ENCODE measurements at regions not wholly inside any gene's neighbourhood (a gene's known extent, or its start where the extent isn't known, plus 50 kb on each side); places are given as distances from the start of the nearest gene placed in this dataset.

DNA sequence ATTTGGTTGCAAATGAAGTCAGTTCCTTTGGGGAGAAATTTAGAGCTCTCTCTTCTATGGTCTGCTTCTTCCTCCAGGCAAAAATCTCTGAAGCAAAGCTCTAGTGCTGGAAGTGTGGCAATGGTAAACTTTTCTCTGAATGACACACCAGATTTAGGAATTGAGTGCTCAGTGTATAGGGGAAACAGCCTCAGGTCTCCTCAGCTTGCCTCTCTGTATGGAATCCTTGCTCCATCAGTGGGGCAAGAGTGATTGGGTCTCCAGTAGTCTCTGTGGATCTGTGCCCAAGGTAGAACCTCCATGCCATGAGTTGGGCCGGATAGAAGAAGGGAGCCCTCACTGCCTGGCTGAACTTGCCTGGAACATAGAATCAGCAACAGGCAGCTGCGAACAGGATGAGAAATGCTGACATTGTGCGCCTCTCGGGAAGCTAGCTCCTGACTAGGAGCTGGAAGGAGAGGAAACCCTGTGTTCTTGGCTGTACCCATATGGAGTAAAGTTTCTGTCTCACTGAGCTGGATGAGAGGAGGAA is 156.1 kb downstream of the WNT7A start:
- H3K27me3 ChIP-seq (ENCODE audit: insufficient read depth, insufficient read length): no peaks in the 10 kb centered on the region
- H3K4me3 ChIP-seq (ENCODE audit: insufficient read length, low read depth): no peak overlapping the region
- peaks cover 35% of the 10 kb centered on the region for H3K9me3 ChIP-seq (ENCODE audit: insufficient read depth, low read length)
- H3K9ac ChIP-seq (ENCODE audit: insufficient read length, low read depth): no peak overlapping the region
- no peaks in the 10 kb centered on the region for H3K4me1 ChIP-seq (ENCODE audit: insufficient read depth, insufficient read length)
- no peak for DNase-seq (ENCODE audit: low read depth, low spot score)
- TF ChIP-seq YY1 (IDR thresholded peaks at IDR 0.05; ENCODE audit: insufficient read depth, insufficient read length): no peak
- no peak for TF ChIP-seq SUZ12 (IDR thresholded peaks at IDR 0.05; ENCODE audit: extremely low read depth, insufficient read depth, insufficient read length)
- TF ChIP-seq ZNF274 (IDR thresholded peaks at IDR 0.05; ENCODE audit: low read depth, low read length): no peak
- no peaks in the 10 kb centered on the region for H3K36me3 ChIP-seq (ENCODE audit: insufficient read depth, insufficient read length, low read length)

DNA sequence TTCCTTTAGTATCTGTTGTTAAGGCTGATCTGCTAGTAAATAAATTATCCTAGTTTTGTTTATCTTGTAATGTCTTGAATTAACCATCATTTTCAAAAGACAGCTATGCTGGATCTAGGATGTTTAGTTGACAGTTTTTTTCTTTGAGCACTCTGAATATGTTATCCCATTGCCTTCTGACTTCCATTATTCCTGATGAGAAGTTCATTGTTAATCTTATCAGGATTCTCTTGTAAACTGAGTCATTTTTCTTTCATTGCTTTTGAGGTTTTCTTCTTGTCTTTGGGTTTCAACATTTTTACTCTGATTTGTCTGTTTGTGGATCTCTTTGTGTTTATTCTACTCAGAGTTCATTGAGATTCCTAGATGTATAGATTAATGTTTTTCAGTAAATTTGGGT is 157.7 kb downstream of the WNT7A start:
- H3K36me3 ChIP-seq (ENCODE audit: insufficient read depth, insufficient read length, low read length): no peaks in the 10 kb centered on the region
- no peak for DNase-seq (ENCODE audit: low read depth, low spot score)
- H3K4me3 ChIP-seq (ENCODE audit: insufficient read length, low read depth): no peak overlapping the region
- H3K4me1 ChIP-seq (ENCODE audit: insufficient read depth, insufficient read length): no peaks in the 10 kb centered on the region
- H3K9me3 ChIP-seq (ENCODE audit: insufficient read depth, low read length): peaks cover 35% of the 10 kb centered on the region
- TF ChIP-seq ZNF274 (IDR thresholded peaks at IDR 0.05; ENCODE audit: low read depth, low read length): no peak
- TF ChIP-seq YY1 (IDR thresholded peaks at IDR 0.05; ENCODE audit: insufficient read depth, insufficient read length): no peak
- TF ChIP-seq SUZ12 (IDR thresholded peaks at IDR 0.05; ENCODE audit: extremely low read depth, insufficient read depth, insufficient read length): no peak
- H3K9ac ChIP-seq (ENCODE audit: insufficient read length, low read depth): no peak overlapping the region
- H3K27me3 ChIP-seq (ENCODE audit: insufficient read depth, insufficient read length): no peaks in the 10 kb centered on the region

DNA sequence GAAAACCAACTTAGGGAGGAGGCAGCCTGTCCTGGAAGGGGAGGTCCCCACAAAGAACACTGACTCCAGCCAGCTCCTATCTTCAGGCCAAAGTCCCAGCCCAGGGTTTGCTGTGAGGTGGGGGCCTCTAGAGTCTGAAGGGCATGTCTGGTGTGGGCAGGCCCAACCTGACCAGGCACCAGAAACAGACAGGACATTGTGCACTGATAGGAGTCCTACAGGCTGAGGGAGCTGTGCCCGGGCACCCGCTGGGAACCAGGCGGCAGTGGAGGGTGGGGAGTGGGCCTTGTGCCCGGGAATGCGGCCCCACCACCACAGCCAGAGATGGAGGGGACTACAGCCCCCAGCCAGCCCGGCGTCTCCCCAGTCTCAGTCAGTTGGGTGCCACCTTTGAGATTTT is 161.4 kb downstream of the WNT7A start:
- H3K4me3 ChIP-seq (ENCODE audit: insufficient read length, low read depth): no peak overlapping the region
- H3K4me1 ChIP-seq (ENCODE audit: insufficient read depth, insufficient read length): no peaks in the 10 kb centered on the region
- no peak for DNase-seq (ENCODE audit: low read depth, low spot score)
- no peaks in the 10 kb centered on the region for H3K36me3 ChIP-seq (ENCODE audit: insufficient read depth, insufficient read length, low read length)
- H3K27me3 ChIP-seq (ENCODE audit: insufficient read depth, insufficient read length): no peaks in the 10 kb centered on the region
- H3K9ac ChIP-seq (ENCODE audit: insufficient read length, low read depth): no peak overlapping the region
- H3K9me3 ChIP-seq (ENCODE audit: insufficient read depth, low read length): peaks cover 19% of the 10 kb centered on the region
- TF ChIP-seq ZNF274 (IDR thresholded peaks at IDR 0.05; ENCODE audit: low read depth, low read length) (no peak), YY1 (IDR thresholded peaks at IDR 0.05; ENCODE audit: insufficient read depth, insufficient read length) (no peak), SUZ12 (IDR thresholded peaks at IDR 0.05; ENCODE audit: extremely low read depth, insufficient read depth, insufficient read length) (no peak)

DNA sequence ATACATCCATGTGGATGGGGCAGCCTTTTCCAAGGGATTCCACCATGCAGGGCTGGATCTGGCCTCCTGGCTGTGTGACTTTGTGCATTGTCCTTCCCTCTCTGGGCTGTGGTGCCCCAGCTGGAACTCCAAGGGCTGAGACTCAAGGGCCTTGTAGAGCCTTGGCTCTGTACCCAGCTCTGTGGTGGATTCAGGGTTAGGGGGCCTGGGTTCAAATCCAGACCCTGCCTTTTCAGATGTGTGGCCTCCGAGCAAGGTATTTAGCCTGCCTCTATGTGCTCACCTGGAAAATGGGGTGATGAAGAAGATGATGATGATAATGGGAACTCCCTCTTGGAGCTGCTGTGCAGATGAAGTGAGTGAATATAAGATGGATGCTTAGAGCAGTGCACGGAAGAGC is 161.9 kb downstream of the WNT7A start:
- Histone ChIP-seq H3K36me3 (ENCODE audit: insufficient read depth, insufficient read length, low read length) (no peaks in the 10 kb centered on the region), H3K9ac (ENCODE audit: insufficient read length, low read depth) (no peak overlapping the region), H3K4me1 (ENCODE audit: insufficient read depth, insufficient read length) (no peaks in the 10 kb centered on the region), H3K27me3 (ENCODE audit: insufficient read depth, insufficient read length) (no peaks in the 10 kb centered on the region), H3K9me3 (ENCODE audit: insufficient read depth, low read length) (peaks cover 18% of the 10 kb centered on the region), H3K4me3 (ENCODE audit: insufficient read length, low read depth) (no peak overlapping the region)
- TF ChIP-seq ZNF274 (IDR thresholded peaks at IDR 0.05; ENCODE audit: low read depth, low read length): no peak
- TF ChIP-seq YY1 (IDR thresholded peaks at IDR 0.05; ENCODE audit: insufficient read depth, insufficient read length): no peak
- no peak for TF ChIP-seq SUZ12 (IDR thresholded peaks at IDR 0.05; ENCODE audit: extremely low read depth, insufficient read depth, insufficient read length)
- DNase-seq (ENCODE audit: low read depth, low spot score): no peak

DNA sequence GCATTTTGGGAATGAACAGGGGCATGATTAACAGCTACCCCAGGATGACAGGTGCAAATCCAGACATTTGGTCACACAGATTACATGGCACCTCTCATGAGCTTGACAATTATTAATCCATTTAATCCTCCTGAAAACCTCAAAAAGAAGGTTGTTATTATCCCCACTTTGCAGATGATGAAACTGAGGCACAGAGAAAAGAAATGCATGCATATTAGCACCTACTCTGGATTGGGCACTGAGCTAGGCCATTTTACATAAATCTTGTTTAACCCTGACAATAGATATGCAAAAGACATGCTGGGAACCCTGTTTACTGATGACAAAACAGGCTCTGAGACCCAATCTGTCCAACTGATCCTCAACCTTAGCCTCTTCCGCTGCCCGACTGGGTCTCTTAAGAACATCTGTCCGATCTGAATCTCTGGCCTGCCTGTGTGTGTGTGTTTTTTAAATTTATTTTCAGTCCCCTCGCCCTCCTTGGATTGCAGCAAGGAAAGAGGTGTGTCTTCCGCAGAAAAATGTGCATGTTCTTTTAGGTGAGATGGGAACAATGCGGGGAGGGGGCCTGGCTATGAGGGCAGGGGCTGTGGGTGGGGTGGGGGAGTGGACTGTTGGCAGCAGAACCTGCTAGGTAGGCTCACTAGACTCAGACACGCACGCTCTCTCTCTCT is 162.5 kb downstream of the WNT7A start:
- DNase-seq (ENCODE audit: low read depth, low spot score): no peak
- H3K4me3 ChIP-seq (ENCODE audit: insufficient read length, low read depth): no peak overlapping the region
- H3K27me3 ChIP-seq (ENCODE audit: insufficient read depth, insufficient read length): no peaks in the 10 kb centered on the region
- H3K9ac ChIP-seq (ENCODE audit: insufficient read length, low read depth): no peak overlapping the region
- H3K4me1 ChIP-seq (ENCODE audit: insufficient read depth, insufficient read length): no peaks in the 10 kb centered on the region
- peaks cover 16% of the 10 kb centered on the region for H3K9me3 ChIP-seq (ENCODE audit: insufficient read depth, low read length)
- no peak for TF ChIP-seq YY1 (IDR thresholded peaks at IDR 0.05; ENCODE audit: insufficient read depth, insufficient read length)
- TF ChIP-seq SUZ12 (IDR thresholded peaks at IDR 0.05; ENCODE audit: extremely low read depth, insufficient read depth, insufficient read length): no peak
- no peak for TF ChIP-seq ZNF274 (IDR thresholded peaks at IDR 0.05; ENCODE audit: low read depth, low read length)
- H3K36me3 ChIP-seq (ENCODE audit: insufficient read depth, insufficient read length, low read length): no peaks in the 10 kb centered on the region

DNA sequence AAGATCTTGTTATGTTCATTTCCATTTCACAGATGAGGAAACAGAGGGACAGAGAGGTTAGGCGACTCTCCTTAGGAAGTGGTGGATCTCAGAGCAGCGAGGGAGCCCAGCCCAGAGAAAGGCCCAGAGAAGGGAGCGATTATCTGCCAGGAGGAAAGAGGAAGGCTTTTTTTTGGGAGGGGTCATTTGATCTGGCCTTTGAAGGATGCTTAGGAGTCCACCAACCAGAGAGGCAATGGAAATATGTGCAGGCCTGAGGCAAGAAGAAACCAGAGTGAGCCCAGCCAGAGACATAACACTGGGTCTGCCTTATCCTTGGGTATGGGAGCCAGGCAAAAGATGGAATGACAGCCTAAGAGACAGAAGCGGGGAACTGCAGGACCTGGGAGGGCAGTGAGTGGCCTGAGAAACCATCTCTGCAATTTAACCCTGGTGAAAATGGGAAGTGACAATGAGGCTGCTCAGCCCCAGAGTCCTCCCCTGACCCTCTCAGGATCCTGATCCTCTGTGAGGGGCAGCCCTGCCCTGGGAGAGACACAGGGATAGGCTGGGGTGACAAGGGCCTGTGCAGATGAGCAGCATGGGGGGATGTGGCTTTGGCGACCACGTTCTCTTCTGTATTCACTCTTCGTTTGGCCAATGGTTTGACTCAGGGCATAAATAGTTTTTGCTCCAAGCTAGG is 163.2 kb downstream of the WNT7A start:
- no peak overlapping the region for H3K9ac ChIP-seq (ENCODE audit: insufficient read length, low read depth)
- no peaks in the 10 kb centered on the region for H3K4me1 ChIP-seq (ENCODE audit: insufficient read depth, insufficient read length)
- H3K4me3 ChIP-seq (ENCODE audit: insufficient read length, low read depth): no peak overlapping the region
- peaks cover 10% of the 10 kb centered on the region; the same call in 1 of the 2 replicates for H3K9me3 ChIP-seq (ENCODE audit: insufficient read depth, low read length)
- TF ChIP-seq SUZ12 (IDR thresholded peaks at IDR 0.05; ENCODE audit: extremely low read depth, insufficient read depth, insufficient read length): no peak
- TF ChIP-seq ZNF274 (IDR thresholded peaks at IDR 0.05; ENCODE audit: low read depth, low read length): no peak
- TF ChIP-seq YY1 (IDR thresholded peaks at IDR 0.05; ENCODE audit: insufficient read depth, insufficient read length): no peak
- H3K36me3 ChIP-seq (ENCODE audit: insufficient read depth, insufficient read length, low read length): no peaks in the 10 kb centered on the region
- peaks cover 2% of the 10 kb centered on the region for H3K27me3 ChIP-seq (ENCODE audit: insufficient read depth, insufficient read length)
- no peak for DNase-seq (ENCODE audit: low read depth, low spot score)

DNA sequence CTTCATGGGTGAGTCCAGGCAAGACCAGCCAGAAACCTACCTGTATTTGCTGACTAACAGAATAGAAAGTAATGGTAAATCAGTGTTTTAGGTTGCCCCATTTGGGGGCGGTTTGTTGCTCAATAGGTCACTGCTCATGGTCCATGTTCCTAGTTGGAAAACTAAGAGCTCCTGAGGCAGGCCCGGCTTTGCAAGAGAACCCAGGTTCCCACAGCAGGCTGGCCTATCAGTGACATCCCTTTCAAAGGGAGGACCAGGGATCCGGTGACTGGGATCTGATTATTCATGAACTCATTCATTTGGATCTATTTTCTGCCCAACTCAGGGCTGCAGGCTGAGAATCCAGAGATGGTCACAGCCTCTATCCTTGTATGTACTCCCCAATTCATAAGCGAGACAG is 163.9 kb downstream of the WNT7A start:
- Histone ChIP-seq H3K27me3 (ENCODE audit: insufficient read depth, insufficient read length) (peaks cover 9% of the 10 kb centered on the region), H3K4me3 (ENCODE audit: insufficient read length, low read depth) (no peak overlapping the region), H3K4me1 (ENCODE audit: insufficient read depth, insufficient read length) (no peaks in the 10 kb centered on the region), H3K9ac (ENCODE audit: insufficient read length, low read depth) (no peak overlapping the region), H3K36me3 (ENCODE audit: insufficient read depth, insufficient read length, low read length) (no peaks in the 10 kb centered on the region), H3K9me3 (ENCODE audit: insufficient read depth, low read length) (0 out of 2 replicates have a peak, but pooled peaks cover 8% of the 10 kb centered on the region)
- DNase-seq (ENCODE audit: low read depth, low spot score): no peak
- TF ChIP-seq YY1 (IDR thresholded peaks at IDR 0.05; ENCODE audit: insufficient read depth, insufficient read length): no peak
- TF ChIP-seq ZNF274 (IDR thresholded peaks at IDR 0.05; ENCODE audit: low read depth, low read length): no peak
- no peak for TF ChIP-seq SUZ12 (IDR thresholded peaks at IDR 0.05; ENCODE audit: extremely low read depth, insufficient read depth, insufficient read length)
